GM19324 (cell line): ENCODE measurements at regions not wholly inside any gene's neighbourhood (a gene's known extent, or its start where the extent isn't known, plus 50 kb on each side); places are given as distances from the start of the nearest gene placed in this dataset.
"Not testable (repeated sequence)": the region's sequence is repeated elsewhere in the genome, so short reads cannot be mapped to it uniquely, and the experiment has no call there.

Source experiments
- ATAC-seq: cut with Tn5 transposase; IDR thresholded peaks from one replicate; pipeline ENCODE4 v1.9.1; 2021; ENCODE audit warnings: mild to moderate bottlenecking, moderate library complexity; ENCODE audit not compliant: unreplicated experiment, low FRiP score

DNA sequence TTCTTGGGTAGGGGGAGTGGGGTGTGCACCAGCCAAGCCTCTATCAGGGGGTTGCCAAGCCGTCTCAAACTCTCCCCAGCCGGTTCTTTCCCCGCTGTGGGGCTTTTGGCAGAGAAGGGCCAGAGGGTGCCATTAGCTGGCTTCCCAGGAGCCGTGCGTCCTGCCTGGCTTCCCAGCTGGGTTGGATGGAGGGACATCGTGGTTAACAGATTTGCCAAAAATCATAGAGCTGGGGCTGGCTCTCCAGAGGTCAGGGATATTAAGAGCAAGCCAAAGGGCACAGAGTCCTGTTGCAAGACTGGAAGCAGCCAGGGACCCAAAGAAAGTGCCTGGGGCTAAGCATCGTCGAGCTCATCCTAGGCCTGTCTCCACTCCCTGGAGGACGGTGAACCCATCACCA lies 104.6 kb upstream of the HES1 start:
- ATAC-seq = no peak

GRCh38 chr3:194031867-194032635 lies 103.9 kb upstream of the HES1 start:
- ATAC-seq = no peak

DNA sequence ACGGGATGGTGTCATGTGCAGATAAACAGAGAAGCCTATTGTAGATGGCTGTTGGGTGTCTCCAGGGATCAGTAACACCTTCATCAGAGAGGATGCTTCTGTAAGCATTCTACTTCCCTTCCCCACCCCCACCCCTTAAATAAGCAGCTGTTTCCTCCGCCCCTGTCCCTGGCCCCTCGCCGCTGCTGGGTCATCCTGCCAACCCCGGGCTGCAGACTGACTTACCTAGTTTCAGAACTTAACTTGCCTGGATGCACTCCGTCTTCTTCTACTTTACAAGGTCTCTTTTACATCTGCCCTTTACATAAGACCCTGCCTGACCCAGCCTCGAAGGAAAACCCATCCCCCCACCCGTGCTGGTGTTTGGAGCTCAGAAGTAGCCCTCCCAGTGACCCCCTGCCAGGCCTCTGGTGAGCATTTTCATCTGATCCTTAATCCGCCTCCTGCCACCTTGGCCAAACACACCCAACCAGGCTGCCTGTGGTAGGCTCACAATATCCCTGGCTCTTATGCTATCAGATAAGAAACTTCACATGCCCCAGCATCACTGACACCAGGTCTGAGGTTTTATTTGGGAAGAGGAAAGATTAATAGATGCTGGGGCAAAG lies 103.0 kb upstream of the HES1 start:
- ATAC-seq = no peak

- ATAC-seq = no peak
These were observed 101.3 kb upstream of the HES1 start for GRCh38 chr3:194034346-194035336.

DNA sequence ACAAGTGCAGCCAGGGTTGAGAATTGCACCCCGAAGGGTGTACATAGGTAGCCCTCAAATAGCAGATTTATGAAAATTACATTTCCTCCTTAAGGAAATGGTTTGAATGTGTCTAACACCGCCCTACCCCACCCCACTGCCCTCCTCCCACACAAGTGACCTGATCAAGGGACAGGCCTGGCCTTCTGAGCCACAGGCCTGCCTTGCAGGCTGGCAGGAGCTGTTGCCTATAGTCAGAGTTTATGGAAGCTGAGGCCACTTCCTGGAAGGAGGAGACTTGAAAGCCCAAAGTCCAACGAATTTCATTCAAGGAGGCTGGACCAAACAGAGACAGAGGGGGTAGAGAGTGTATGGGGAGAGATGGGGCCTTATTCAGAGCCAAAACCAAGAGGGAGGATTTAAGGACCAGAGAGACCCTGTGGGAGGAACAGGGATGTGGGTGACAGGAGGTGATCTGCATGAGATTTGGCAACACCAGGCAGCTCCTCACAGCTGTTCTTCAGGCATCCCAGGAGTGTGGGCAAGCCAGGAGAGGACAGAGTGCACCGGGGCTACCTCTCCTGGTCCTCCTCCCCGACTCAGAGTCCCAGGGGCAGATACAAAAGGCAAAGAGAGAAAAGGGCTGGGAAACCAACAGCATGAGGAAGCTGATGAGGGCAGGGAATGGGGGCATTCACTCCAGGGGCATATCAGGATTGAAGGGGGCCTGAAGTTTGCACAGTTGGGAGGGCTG lies 100.4 kb upstream of the HES1 start:
- no peak for ATAC-seq

GRCh38 chr3:194036842-194037241 lies 99.1 kb upstream of the HES1 start:
- no peak for ATAC-seq

- ATAC-seq = not testable (repeated sequence)
These were observed 97.6 kb upstream of the HES1 start for GRCh38 chr3:194038346-194038745.

DNA sequence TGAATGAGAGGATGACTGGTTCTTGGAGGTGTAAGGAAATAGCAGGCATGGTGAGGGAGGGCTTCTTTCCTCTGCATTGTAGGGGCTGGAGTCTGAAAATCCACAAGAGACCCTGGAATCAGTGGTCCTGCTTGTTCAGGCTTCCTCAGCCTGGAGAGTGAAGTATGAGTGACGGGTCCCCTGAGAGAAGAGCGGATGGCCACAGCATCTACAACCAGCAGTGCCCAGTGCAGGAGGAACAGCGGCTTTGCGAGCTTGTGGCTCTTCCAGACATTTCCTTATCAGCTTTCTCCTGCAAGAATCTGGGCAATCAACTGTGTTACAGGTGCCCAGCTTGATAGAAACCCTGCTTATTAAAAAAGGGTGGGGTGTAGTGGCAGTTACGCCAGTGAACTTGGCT lies 97.0 kb upstream of the HES1 start:
- no peak for ATAC-seq

- ATAC-seq = no peak
These were observed 95.3 kb upstream of the HES1 start for GRCh38 chr3:194040516-194041273.

DNA sequence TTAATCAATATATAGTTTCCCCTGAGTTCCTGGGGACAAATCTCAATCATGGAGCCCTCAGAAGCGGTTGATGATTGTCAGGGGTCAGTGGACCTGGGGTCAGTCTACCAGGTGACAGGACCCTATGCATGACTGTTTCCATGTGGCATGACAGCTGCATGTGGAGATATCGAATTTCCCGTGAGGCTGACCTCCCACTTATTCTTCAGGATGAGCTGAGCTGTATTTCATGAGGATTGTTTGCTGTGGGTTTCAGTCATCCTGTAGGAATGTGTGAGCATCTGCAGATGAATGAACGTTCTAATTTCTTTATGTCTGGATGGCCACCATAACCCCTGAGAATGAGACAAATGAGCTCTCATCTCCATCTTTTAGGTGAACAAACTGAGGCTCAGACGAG lies 93.0 kb upstream of the HES1 start:
- no peak for ATAC-seq

- ATAC-seq = no peak
These were observed 92.4 kb upstream of the HES1 start for GRCh38 chr3:194043516-194043915.

GRCh38 chr3:194045289-194045688 lies 90.7 kb upstream of the HES1 start:
- peak; percentile 68 for ATAC-seq

DNA sequence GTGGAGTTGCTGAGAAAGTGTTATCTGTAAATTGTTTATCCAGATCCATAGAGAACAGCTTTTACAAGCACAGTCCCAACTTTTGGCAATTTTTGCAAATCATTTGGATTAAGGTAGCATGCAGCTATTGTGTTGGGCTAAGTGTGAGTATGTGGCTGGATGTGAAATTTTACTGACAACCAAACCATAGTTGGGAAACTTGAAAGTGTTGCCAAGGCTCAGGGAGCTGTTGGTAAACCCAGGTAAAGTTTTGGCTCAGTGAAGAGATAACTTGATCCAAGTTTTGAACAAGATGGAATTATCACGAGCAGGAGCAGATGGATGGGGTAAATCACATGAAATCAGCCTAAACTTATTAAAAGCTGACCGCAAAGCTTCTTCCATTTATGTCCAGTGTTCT lies 90.0 kb upstream of the HES1 start:
- no peak for ATAC-seq

GRCh38 chr3:194046531-194046930 lies 89.4 kb upstream of the HES1 start:
- ATAC-seq = no peak

DNA sequence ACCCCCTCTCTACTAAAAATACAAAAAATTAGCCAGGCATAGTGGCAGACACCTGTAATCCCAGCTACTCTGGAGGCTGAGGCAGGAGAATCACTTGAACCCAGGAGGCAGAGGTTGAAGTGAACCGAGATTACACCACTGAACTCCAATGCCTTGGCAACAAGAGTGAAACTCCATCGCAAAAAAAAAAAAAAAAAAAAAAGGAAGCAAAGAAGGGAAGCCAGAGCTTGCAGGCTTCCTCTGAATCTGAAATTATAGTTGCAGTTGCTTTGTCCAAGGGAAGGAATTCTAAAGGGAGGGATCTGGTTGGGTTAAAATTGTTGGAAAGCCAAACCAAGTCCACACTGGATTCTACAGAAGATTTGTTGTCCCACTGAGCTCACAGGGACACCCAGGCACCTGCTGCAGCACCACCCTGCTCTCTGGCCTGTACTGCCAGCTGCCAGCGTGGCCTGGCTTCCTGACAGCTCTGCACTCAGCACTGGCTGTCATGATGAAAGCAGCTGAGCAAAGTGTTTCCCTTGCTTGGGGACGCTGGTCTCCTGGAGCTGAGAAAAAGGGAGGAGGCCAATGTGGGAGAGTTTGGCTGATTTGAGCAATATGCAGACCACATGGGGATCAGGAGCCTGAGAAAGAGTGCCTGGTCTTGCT lies 88.8 kb upstream of the HES1 start:
- no peak for ATAC-seq

- ATAC-seq = no peak
These were observed 86.6 kb upstream of the HES1 start for GRCh38 chr3:194049394-194049793.

GRCh38 chr3:194050782-194051320 lies 85.1 kb upstream of the HES1 start:
- ATAC-seq = no peak

- ATAC-seq = no peak
These were observed 84.4 kb upstream of the HES1 start for GRCh38 chr3:194051366-194052149.
